ENCODE measurements at regions not wholly inside any gene's neighbourhood (a gene's known extent, or its start where the extent isn't known, plus 50 kb on each side); places are given as distances from the start of the nearest gene placed in this dataset.

- H3K4me1 Mint-ChIP-seq (ENCODE audit: low read depth, unreplicated experiment) = peaks cover 2% of the 10 kb centered on the region
- DNase-seq = no peak
- no peak overlapping the region for H3K4me3 Mint-ChIP-seq (ENCODE audit: unreplicated experiment)
- no peaks in the 10 kb centered on the region for H3K27me3 Mint-ChIP-seq (ENCODE audit: unreplicated experiment)
- H3K36me3 Mint-ChIP-seq (ENCODE audit: unreplicated experiment) = no peaks in the 10 kb centered on the region
- H3K27ac Mint-ChIP-seq (ENCODE audit: unreplicated experiment) = no peak overlapping the region
- TF ChIP-seq, protein P1, sequence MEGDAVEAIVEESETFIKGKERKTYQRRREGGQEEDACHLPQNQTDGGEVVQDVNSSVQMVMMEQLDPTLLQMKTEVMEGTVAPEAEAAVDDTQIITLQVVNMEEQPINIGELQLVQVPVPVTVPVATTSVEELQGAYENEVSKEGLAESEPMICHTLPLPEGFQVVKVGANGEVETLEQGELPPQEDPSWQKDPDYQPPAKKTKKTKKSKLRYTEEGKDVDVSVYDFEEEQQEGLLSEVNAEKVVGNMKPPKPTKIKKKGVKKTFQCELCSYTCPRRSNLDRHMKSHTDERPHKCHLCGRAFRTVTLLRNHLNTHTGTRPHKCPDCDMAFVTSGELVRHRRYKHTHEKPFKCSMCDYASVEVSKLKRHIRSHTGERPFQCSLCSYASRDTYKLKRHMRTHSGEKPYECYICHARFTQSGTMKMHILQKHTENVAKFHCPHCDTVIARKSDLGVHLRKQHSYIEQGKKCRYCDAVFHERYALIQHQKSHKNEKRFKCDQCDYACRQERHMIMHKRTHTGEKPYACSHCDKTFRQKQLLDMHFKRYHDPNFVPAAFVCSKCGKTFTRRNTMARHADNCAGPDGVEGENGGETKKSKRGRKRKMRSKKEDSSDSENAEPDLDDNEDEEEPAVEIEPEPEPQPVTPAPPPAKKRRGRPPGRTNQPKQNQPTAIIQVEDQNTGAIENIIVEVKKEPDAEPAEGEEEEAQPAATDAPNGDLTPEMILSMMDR (IDR thresholded peaks at IDR 0.05; ENCODE audit: partially characterized antibody, unreplicated experiment) = no peak
- no peaks in the 10 kb centered on the region for H3K9me3 Mint-ChIP-seq (ENCODE audit: unreplicated experiment)
Observed at GRCh38 chr18:57975805-57976204, 68.2 kb upstream of the NEDD4L start.

- H3K27me3 Mint-ChIP-seq (ENCODE audit: unreplicated experiment) = no peaks in the 10 kb centered on the region
- DNase-seq = no peak
- H3K4me3 Mint-ChIP-seq (ENCODE audit: unreplicated experiment) = no peak overlapping the region
- TF ChIP-seq, protein P1 (IDR thresholded peaks at IDR 0.05; ENCODE audit: partially characterized antibody, unreplicated experiment) = no peak
- no peaks in the 10 kb centered on the region for H3K36me3 Mint-ChIP-seq (ENCODE audit: unreplicated experiment)
- H3K27ac Mint-ChIP-seq (ENCODE audit: unreplicated experiment) = no peak overlapping the region
- H3K4me1 Mint-ChIP-seq (ENCODE audit: low read depth, unreplicated experiment) = peaks cover 2% of the 10 kb centered on the region
- no peaks in the 10 kb centered on the region for H3K9me3 Mint-ChIP-seq (ENCODE audit: unreplicated experiment)
Observed at GRCh38 chr18:57974585-57975265, 69.3 kb upstream of the NEDD4L start.

DNA sequence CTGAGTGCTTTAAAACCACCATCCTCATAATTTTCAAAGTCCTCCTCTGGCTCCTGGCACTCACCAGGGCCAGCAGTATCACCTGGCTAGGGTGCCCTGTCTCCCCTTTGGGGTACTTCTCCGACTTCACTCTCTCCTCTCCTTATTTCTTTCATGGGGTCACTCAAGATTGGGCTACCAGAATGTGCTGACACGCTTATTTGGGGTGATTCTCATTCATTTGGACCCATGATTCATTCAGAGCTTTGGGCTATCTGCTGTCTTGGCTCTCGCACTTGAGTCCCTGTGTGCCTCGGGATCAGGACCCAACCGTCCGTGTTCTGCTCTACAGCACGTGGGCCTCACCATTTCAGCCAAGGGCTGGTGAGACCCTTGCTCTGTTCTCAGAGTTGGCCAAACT lies 70.1 kb upstream of the NEDD4L start:
- Mint-ChIP-seq H3K27me3 (ENCODE audit: unreplicated experiment) (no peaks in the 10 kb centered on the region), H3K9me3 (ENCODE audit: unreplicated experiment) (no peaks in the 10 kb centered on the region), H3K4me3 (ENCODE audit: unreplicated experiment) (no peak overlapping the region), H3K4me1 (ENCODE audit: low read depth, unreplicated experiment) (peaks cover 2% of the 10 kb centered on the region), H3K36me3 (ENCODE audit: unreplicated experiment) (no peaks in the 10 kb centered on the region), H3K27ac (ENCODE audit: unreplicated experiment) (no peak overlapping the region)
- TF ChIP-seq, protein P1 (IDR thresholded peaks at IDR 0.05; ENCODE audit: partially characterized antibody, unreplicated experiment) = no peak
- no peak for DNase-seq

GRCh38 chr18:57970356-57971095 lies 73.5 kb upstream of the NEDD4L start:
- no peak overlapping the region for H3K27ac Mint-ChIP-seq (ENCODE audit: unreplicated experiment)
- no peaks in the 10 kb centered on the region for H3K27me3 Mint-ChIP-seq (ENCODE audit: unreplicated experiment)
- no peak overlapping the region for H3K4me3 Mint-ChIP-seq (ENCODE audit: unreplicated experiment)
- no peaks in the 10 kb centered on the region for H3K36me3 Mint-ChIP-seq (ENCODE audit: unreplicated experiment)
- TF ChIP-seq, protein P1 (IDR thresholded peaks at IDR 0.05; ENCODE audit: partially characterized antibody, unreplicated experiment) = peak; percentile 44
- H3K4me1 Mint-ChIP-seq (ENCODE audit: low read depth, unreplicated experiment) = no peaks in the 10 kb centered on the region
- no peaks in the 10 kb centered on the region for H3K9me3 Mint-ChIP-seq (ENCODE audit: unreplicated experiment)
- peak; percentile 24 for DNase-seq

DNA sequence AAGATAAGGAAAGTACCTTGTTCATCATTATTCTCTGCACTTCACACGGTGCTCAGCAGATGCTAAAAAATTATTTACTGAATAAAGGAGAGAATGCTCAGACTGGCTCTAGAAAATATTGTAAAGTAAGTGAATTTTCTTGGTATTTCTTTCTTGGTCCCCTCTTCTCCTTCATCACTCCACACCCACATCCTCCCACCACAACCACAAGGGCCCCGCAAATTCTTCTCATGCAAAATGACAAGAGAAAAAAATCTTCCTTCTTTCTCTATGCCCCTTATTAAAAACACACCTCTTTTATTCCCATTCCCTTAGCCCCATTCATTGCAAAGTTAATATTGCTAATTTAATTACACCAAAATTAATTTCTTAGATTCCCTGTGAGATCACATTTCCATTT lies 74.2 kb upstream of the NEDD4L start:
- no peak overlapping the region for H3K4me3 Mint-ChIP-seq (ENCODE audit: unreplicated experiment)
- H3K9me3 Mint-ChIP-seq (ENCODE audit: unreplicated experiment) = no peaks in the 10 kb centered on the region
- no peaks in the 10 kb centered on the region for H3K4me1 Mint-ChIP-seq (ENCODE audit: low read depth, unreplicated experiment)
- DNase-seq = no peak
- TF ChIP-seq, protein P1 (IDR thresholded peaks at IDR 0.05; ENCODE audit: partially characterized antibody, unreplicated experiment) = no peak
- H3K27me3 Mint-ChIP-seq (ENCODE audit: unreplicated experiment) = no peaks in the 10 kb centered on the region
- no peaks in the 10 kb centered on the region for H3K36me3 Mint-ChIP-seq (ENCODE audit: unreplicated experiment)
- H3K27ac Mint-ChIP-seq (ENCODE audit: unreplicated experiment) = no peak overlapping the region

Measured in glutamatergic neuron (in vitro differentiated cells).